ENCODE measurements at regions not wholly inside any gene's neighbourhood (a gene's known extent, or its start where the extent isn't known, plus 50 kb on each side); places are given as distances from the start of the nearest gene placed in this dataset.

- Histone ChIP-seq H3K36me3 (ENCODE audit: control insufficient read depth, insufficient read depth, low read length) (no peaks in the 10 kb centered on the region), H3K27me3 (ENCODE audit: control insufficient read depth, insufficient read depth, low read length) (no peaks in the 10 kb centered on the region), H3K4me3 (ENCODE audit: low read length) (no peak overlapping the region), H3K9me3 (replicated peaks; ENCODE audit: control insufficient read depth, low read depth, low read length) (no peaks in the 10 kb centered on the region), H3K27ac (ENCODE audit: low read length) (no peak overlapping the region), H3K4me1 (ENCODE audit: control insufficient read depth, insufficient read depth, low read length) (no peaks in the 10 kb centered on the region)
- 82% methylated on average over 5 of the region's 9 CpGs for WGBS (ENCODE audit: insufficient coverage)
- no peak for DNase-seq
Measured at GRCh38 chr2:145108959-145109710, 589.2 kb upstream of the ZEB2 start.

DNA sequence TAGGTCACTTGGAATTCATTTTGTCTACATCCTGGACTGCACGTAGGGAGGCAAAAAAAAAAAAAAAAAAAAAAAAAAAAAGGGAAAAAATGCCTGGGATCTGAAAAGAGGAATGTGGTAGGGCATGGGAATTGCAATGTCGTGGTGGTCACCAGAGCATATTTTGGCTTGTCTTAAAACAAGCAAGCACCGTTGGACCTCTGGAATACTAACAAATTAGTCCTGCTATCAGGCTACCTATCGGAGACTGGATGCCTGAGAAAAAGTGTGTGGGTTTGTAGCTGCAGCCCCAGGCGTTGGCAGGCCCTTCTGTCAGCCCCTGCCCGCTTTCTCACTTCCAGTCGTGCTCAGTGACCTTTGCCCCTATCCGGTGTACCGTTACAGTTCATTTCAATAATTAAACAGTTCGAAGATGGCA lies 588.5 kb upstream of the ZEB2 start:
- no peaks in the 10 kb centered on the region for H3K4me1 ChIP-seq (ENCODE audit: control insufficient read depth, insufficient read depth, low read length)
- H3K9me3 ChIP-seq (replicated peaks; ENCODE audit: control insufficient read depth, low read depth, low read length) = no peaks in the 10 kb centered on the region
- no peak overlapping the region for H3K27ac ChIP-seq (ENCODE audit: low read length)
- WGBS (ENCODE audit: insufficient coverage) = 91% methylated on average over 4 of the region's 10 CpGs
- H3K4me3 ChIP-seq (ENCODE audit: low read length) = no peak overlapping the region
- H3K36me3 ChIP-seq (ENCODE audit: control insufficient read depth, insufficient read depth, low read length) = no peaks in the 10 kb centered on the region
- no peak for DNase-seq
- no peaks in the 10 kb centered on the region for H3K27me3 ChIP-seq (ENCODE audit: control insufficient read depth, insufficient read depth, low read length)

- Histone ChIP-seq H3K36me3 (ENCODE audit: control insufficient read depth, insufficient read depth, low read length) (no peaks in the 10 kb centered on the region), H3K9me3 (replicated peaks; ENCODE audit: control insufficient read depth, low read depth, low read length) (no peaks in the 10 kb centered on the region), H3K27ac (ENCODE audit: low read length) (no peak overlapping the region), H3K4me3 (ENCODE audit: low read length) (no peak overlapping the region), H3K4me1 (ENCODE audit: control insufficient read depth, insufficient read depth, low read length) (no peaks in the 10 kb centered on the region), H3K27me3 (ENCODE audit: control insufficient read depth, insufficient read depth, low read length) (no peaks in the 10 kb centered on the region)
- WGBS (ENCODE audit: insufficient coverage) = no CpG with 5 or more reads among the region's 5 CpGs
- DNase-seq = no peak
Measured at GRCh38 chr2:145106293-145106692, 586.4 kb upstream of the ZEB2 start.

- no peak overlapping the region for H3K4me3 ChIP-seq (ENCODE audit: low read length)
- DNase-seq = no peak
- H3K27ac ChIP-seq (ENCODE audit: low read length) = no peak overlapping the region
- no peaks in the 10 kb centered on the region for H3K27me3 ChIP-seq (ENCODE audit: control insufficient read depth, insufficient read depth, low read length)
- no peaks in the 10 kb centered on the region for H3K36me3 ChIP-seq (ENCODE audit: control insufficient read depth, insufficient read depth, low read length)
- WGBS (ENCODE audit: insufficient coverage) = no CpG with 5 or more reads among the region's 2 CpGs
- H3K4me1 ChIP-seq (ENCODE audit: control insufficient read depth, insufficient read depth, low read length) = no peaks in the 10 kb centered on the region
- H3K9me3 ChIP-seq (replicated peaks; ENCODE audit: control insufficient read depth, low read depth, low read length) = no peaks in the 10 kb centered on the region
Measured at GRCh38 chr2:145102706-145103105, 582.8 kb upstream of the ZEB2 start.

- no CpG with 5 or more reads among the region's 1 CpG for WGBS (ENCODE audit: insufficient coverage)
- Histone ChIP-seq H3K27ac (ENCODE audit: low read length) (no peak overlapping the region), H3K4me1 (ENCODE audit: control insufficient read depth, insufficient read depth, low read length) (no peaks in the 10 kb centered on the region), H3K27me3 (ENCODE audit: control insufficient read depth, insufficient read depth, low read length) (no peaks in the 10 kb centered on the region), H3K36me3 (ENCODE audit: control insufficient read depth, insufficient read depth, low read length) (no peaks in the 10 kb centered on the region), H3K4me3 (ENCODE audit: low read length) (no peak overlapping the region), H3K9me3 (replicated peaks; ENCODE audit: control insufficient read depth, low read depth, low read length) (no peaks in the 10 kb centered on the region)
- DNase-seq = no peak
Measured at GRCh38 chr2:145100301-145100700, 580.4 kb upstream of the ZEB2 start.

GRCh38 chr2:145096582-145096981 lies 576.7 kb upstream of the ZEB2 start:
- H3K4me3 ChIP-seq (ENCODE audit: low read length) = no peak overlapping the region
- no peaks in the 10 kb centered on the region for H3K4me1 ChIP-seq (ENCODE audit: control insufficient read depth, insufficient read depth, low read length)
- H3K9me3 ChIP-seq (replicated peaks; ENCODE audit: control insufficient read depth, low read depth, low read length) = no peaks in the 10 kb centered on the region
- no peaks in the 10 kb centered on the region for H3K27me3 ChIP-seq (ENCODE audit: control insufficient read depth, insufficient read depth, low read length)
- DNase-seq = no peak
- no peak overlapping the region for H3K27ac ChIP-seq (ENCODE audit: low read length)
- H3K36me3 ChIP-seq (ENCODE audit: control insufficient read depth, insufficient read depth, low read length) = no peaks in the 10 kb centered on the region

GRCh38 chr2:145095641-145096435 lies 575.9 kb upstream of the ZEB2 start:
- Histone ChIP-seq H3K4me1 (ENCODE audit: control insufficient read depth, insufficient read depth, low read length) (no peaks in the 10 kb centered on the region), H3K9me3 (replicated peaks; ENCODE audit: control insufficient read depth, low read depth, low read length) (no peaks in the 10 kb centered on the region), H3K4me3 (ENCODE audit: low read length) (no peak overlapping the region), H3K27ac (ENCODE audit: low read length) (no peak overlapping the region), H3K27me3 (ENCODE audit: control insufficient read depth, insufficient read depth, low read length) (no peaks in the 10 kb centered on the region), H3K36me3 (ENCODE audit: control insufficient read depth, insufficient read depth, low read length) (no peaks in the 10 kb centered on the region)
- DNase-seq = no peak
- WGBS (ENCODE audit: insufficient coverage) = no CpG with 5 or more reads among the region's 3 CpGs

- no peak overlapping the region for H3K27ac ChIP-seq (ENCODE audit: low read length)
- DNase-seq = peak; percentile 56
- no peaks in the 10 kb centered on the region for H3K36me3 ChIP-seq (ENCODE audit: control insufficient read depth, insufficient read depth, low read length)
Measured at GRCh38 chr2:145094370-145094769, 574.5 kb upstream of the ZEB2 start.

GRCh38 chr2:145091967-145092366 lies 572.0 kb upstream of the ZEB2 start:
- no peak for DNase-seq
- H3K27me3 ChIP-seq (ENCODE audit: control insufficient read depth, insufficient read depth, low read length) = no peaks in the 10 kb centered on the region
- H3K27ac ChIP-seq (ENCODE audit: low read length) = no peak overlapping the region
- H3K4me3 ChIP-seq (ENCODE audit: low read length) = no peak overlapping the region
- H3K4me1 ChIP-seq (ENCODE audit: control insufficient read depth, insufficient read depth, low read length) = no peaks in the 10 kb centered on the region
- H3K36me3 ChIP-seq (ENCODE audit: control insufficient read depth, insufficient read depth, low read length) = no peaks in the 10 kb centered on the region
- no peaks in the 10 kb centered on the region for H3K9me3 ChIP-seq (replicated peaks; ENCODE audit: control insufficient read depth, low read depth, low read length)

More at GRCh38 chr2:145094370-145094769, 574.5 kb upstream of the ZEB2 start:
- no peak overlapping the region for H3K4me3 ChIP-seq (ENCODE audit: low read length)
- no peaks in the 10 kb centered on the region for H3K27me3 ChIP-seq (ENCODE audit: control insufficient read depth, insufficient read depth, low read length)
- H3K9me3 ChIP-seq (replicated peaks; ENCODE audit: control insufficient read depth, low read depth, low read length) = no peaks in the 10 kb centered on the region
- H3K4me1 ChIP-seq (ENCODE audit: control insufficient read depth, insufficient read depth, low read length) = no peaks in the 10 kb centered on the region

DNA sequence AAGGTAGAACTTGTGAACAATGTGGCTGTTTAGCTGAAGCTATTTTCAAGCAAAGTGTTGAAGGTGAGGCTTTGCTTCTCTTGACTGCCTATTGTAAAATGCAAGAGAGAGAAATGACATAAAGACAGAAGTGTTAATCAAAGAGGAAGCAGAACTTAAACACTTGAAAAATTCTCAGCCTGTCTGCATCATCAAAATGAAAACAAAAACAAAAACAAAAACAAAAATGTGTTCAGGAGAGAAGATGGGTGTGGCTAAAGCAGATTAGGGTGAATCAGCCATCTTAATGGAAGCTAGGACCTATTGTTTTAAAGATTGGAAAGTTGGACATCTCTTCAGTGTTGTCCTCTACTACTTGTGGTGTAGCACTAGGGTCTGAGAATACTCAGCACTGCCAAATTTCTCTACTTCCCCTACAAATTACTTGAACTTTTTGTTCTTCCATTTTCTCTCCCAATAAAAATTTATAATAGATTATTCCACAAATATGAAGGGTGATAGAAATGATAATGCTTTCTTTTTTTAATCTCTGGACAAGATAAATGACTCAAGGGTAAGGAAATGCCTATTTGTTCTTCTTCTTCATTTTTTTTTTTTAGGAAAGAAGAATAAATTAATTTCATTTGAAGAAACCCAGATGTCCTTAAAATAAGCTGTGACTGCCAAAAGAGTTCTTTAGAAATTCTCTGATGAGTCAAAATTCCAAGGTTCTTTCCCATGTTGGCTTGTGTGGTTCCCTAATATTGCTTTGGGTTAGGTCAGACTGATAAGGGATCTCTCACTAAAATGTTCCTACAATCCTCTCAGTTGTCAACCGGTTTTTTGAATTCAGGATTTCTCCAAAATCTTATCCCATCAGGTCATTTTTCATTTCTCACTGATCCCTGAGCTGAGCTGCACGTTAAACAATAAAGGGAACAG lies 571.2 kb upstream of the ZEB2 start:
- DNase-seq = peak; percentile 67
- Histone ChIP-seq H3K9me3 (replicated peaks; ENCODE audit: control insufficient read depth, low read depth, low read length) (no peaks in the 10 kb centered on the region), H3K27me3 (ENCODE audit: control insufficient read depth, insufficient read depth, low read length) (no peaks in the 10 kb centered on the region), H3K36me3 (ENCODE audit: control insufficient read depth, insufficient read depth, low read length) (no peaks in the 10 kb centered on the region), H3K4me1 (ENCODE audit: control insufficient read depth, insufficient read depth, low read length) (peaks cover 2% of the 10 kb centered on the region), H3K4me3 (ENCODE audit: low read length) (no peak overlapping the region), H3K27ac (ENCODE audit: low read length) (no peak overlapping the region)
- no CpG with 5 or more reads among the region's 2 CpGs for WGBS (ENCODE audit: insufficient coverage)

Measured in muscle of leg (tissue), 3 donors.